ENCODE measurements at regions not wholly inside any gene's neighbourhood (a gene's known extent, or its start where the extent isn't known, plus 50 kb on each side); places are given as distances from the start of the nearest gene placed in this dataset.
A peak's percentile ranks its signal among the peaks of the same experiment; 100 is the strongest.

GRCh38 chr2:8009010-8009597 lies 672.8 kb upstream of the ID2 start:
- DNase-seq (no peak), ATAC-seq (peak in 1 of 4 donors; percentile 51)
- Histone ChIP-seq H3K27me3 (no peaks in the 10 kb centered on the region), H3K4me3 (no peak overlapping the region), H3K27ac (no peak overlapping the region), H3K9me3 (no peaks in the 10 kb centered on the region), H3K4me1 (peaks cover 0 to 13% (median 5%) of the 10 kb centered on the region in 12 donors), H3K36me3 (no peaks in the 10 kb centered on the region)
- intact Hi-C loops (cut with DNase I) = loop anchor here in 4 of 10 donors (10.0 kb wide), 1 partner anchor 676 kb away; the partner anchor contains the start of gene ID2 (in 4 of the 4)
- WGBS, 4 donors = 79 to 86% (median 84%) methylated on average over 11 of the region's 11 CpGs
- TF ChIP-seq POLR2A (IDR thresholded peaks at IDR 0.05) (no peak), CTCF (IDR thresholded peaks at IDR 0.05) (no peak)

DNA sequence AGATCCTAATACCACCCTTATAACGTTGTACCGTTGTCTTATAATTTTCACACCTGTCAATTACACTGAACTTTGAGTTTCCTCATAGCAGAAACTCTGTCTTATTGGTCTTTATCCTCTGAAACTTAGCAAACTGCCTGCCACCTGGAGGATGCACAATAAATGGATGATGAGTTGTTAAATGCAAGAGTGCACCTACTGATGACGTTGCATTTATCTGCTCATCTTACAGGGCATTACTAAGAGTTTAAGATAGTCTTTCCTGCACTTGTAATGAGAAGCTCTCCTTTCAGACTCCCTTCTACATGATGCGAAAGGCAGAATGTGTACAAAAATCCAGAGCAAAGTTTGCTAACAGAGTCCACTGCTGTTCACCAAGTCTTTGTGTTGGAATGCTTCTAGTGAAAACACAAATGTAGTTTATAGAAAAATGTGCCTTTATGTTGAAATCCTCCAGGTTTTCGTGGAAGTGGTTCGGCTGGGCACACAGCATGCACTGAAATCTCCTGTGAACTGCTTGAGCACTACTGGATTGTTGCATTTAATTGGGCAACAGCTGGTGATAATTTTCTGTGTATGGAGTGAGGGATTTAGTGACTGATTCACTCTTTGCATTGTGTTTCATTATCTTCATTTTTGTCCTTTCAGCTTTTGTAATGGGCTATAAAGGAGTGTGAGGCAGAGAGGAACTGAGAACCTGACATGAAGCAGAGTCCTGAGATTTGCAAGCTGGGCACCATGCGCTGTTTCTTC lies 665.8 kb upstream of the ID2 start:
- Histone ChIP-seq H3K27me3 (no peaks in the 10 kb centered on the region), H3K27ac (no peak overlapping the region), H3K9me3 (no peaks in the 10 kb centered on the region), H3K4me3 (no peak overlapping the region), H3K36me3 (no peaks in the 10 kb centered on the region), H3K4me1 (no peaks in the 10 kb centered on the region)
- TF ChIP-seq POLR2A (IDR thresholded peaks at IDR 0.05) (no peak), CTCF (IDR thresholded peaks at IDR 0.05) (no peak)
- ATAC-seq (no peak), DNase-seq (no peak)
- 82 to 88% (median 86%) methylated on average over 7 of the region's 7 CpGs for WGBS, 4 donors
- intact Hi-C loops (cut with DNase I) = no loop called here

- Histone ChIP-seq H3K9me3 (no peaks in the 10 kb centered on the region), H3K27ac (no peak overlapping the region), H3K27me3 (no peaks in the 10 kb centered on the region), H3K4me3 (no peak overlapping the region), H3K36me3 (no peaks in the 10 kb centered on the region), H3K4me1 (peaks cover 0 to 2% (median 0%) of the 10 kb centered on the region in 12 donors)
- 93 to 98% (median 94%) methylated on average over 4 of the region's 4 CpGs for whole genome bisulfite sequencing, 4 donors
- no peak for DNase-seq
- intact Hi-C loops (cut with DNase I) = no loop called here
- TF ChIP-seq POLR2A (IDR thresholded peaks at IDR 0.05) (no peak), CTCF (IDR thresholded peaks at IDR 0.05) (no peak)
- ATAC-seq = no peak
These were observed 665.2 kb upstream of the ID2 start for GRCh38 chr2:8016688-8017087.

DNA sequence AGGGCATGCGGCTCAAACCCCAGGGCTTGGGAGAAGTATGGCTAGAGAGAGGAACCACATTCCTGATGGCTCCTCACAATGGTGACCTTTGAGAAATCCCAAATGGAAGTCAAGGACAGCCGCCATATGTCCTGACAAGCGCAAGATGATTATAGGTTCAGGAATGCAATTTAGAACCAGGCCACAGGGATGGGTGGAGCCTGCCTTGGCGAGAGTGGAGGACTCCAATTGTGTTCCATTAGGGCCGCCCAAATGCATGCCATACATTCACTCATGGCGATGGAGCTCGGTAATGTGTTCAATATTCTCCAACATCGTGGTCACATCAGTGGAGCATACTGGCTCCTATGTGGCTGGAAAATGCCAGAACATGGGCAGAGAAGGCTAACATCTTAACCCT lies 662.9 kb upstream of the ID2 start:
- no peak for DNase-seq
- peaks cover 0 to 11% (median 0%) of the 10 kb centered on the region in 12 donors for H3K4me1 ChIP-seq
- H3K4me3 ChIP-seq = no peak overlapping the region
- no peak overlapping the region for H3K27ac ChIP-seq
- 94 to 97% (median 96%) methylated on average over 8 of the region's 8 CpGs for WGBS, 4 donors
- no peaks in the 10 kb centered on the region for H3K36me3 ChIP-seq
- intact Hi-C loops (cut with DNase I) = no loop called here
- ATAC-seq = no peak
- TF ChIP-seq CTCF (IDR thresholded peaks at IDR 0.05) (no peak), POLR2A (IDR thresholded peaks at IDR 0.05) (no peak)
- H3K9me3 ChIP-seq = no peaks in the 10 kb centered on the region
- H3K27me3 ChIP-seq = no peaks in the 10 kb centered on the region

All from heart left ventricle (tissue), 16 donors.